Right renal cortex interstitium (tissue), 3 donors: ENCODE measurements at regions not wholly inside any gene's neighbourhood (a gene's known extent, or its start where the extent isn't known, plus 50 kb on each side); places are given as distances from the start of the nearest gene placed in this dataset.

ENCODE experiments used
- DNase-seq, 3 donors: peaks; one replicate each; pipeline ENCODE4 v3.0.0-alpha.2; 2013; ENCODE audit warnings: low read depth in 3 of 3, low spot score in 2 of 3

GRCh38 chr5:86768699-86769202 lies 151.0 kb downstream of the COX7C start:
- DNase-seq: no peak

DNA sequence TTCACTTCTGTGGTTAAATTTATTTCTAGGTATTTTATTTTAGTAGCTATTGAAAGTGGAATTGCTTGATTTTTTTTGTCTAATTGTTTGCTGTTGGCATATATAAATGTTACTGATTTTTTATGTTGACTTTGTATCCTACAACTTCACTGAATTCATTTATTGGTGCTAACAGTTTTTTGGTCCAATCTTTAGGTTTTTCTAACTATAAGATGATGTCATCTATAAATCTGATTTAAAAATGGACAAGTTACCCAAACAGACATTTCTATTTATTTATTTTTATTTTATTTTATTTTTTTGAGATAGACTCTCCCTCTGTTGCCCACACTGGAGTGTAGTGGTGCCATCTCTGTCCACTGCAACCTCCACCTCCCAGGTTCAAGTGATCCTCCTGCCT lies 162.3 kb downstream of the COX7C start:
- DNase-seq: no peak

DNA sequence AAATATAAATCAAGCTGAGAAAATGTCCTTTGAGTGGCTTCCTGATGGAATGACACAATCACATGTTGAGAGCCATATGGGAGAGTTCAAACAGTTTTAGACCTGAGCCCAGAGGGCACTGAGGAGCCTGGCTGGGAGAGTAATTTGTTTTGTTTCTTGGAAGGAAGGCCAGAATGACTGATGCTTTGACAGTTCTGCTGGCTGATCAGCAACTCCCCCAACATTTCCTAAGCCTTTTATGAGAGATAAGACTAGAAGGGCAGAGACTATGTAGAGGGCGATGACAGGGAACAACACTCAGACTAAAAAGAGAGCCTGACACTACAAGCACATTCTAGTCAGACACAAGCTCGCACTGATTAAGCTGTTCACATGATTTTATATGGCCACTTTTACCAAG lies 169.2 kb downstream of the COX7C start:
- DNase-seq: no peak

GRCh38 chr5:86795659-86796058 lies 177.9 kb downstream of the COX7C start:
- DNase-seq: no peak

DNA sequence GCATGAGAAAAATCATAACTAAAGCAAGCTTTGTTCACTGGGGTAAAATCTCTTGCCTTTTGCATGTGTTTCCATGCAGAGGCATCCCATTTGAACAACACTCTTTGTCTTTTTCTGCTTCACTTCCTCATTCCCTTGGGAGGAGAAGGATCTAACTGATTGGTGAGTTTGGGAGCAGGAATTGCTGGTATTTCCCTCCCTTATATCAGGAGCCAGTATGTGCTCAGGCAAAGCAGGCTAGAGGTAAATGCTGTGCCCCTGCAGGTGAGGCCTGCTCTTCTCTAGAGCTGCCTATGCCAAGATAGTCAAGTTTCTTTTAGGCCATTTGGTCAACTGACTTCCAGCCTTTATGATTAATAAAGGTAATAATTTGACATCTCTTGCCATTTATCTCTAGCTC lies 179.9 kb downstream of the COX7C start:
- no peak for DNase-seq

- DNase-seq: no peak
Measured at GRCh38 chr5:86806206-86806605, 188.5 kb downstream of the COX7C start.

DNA sequence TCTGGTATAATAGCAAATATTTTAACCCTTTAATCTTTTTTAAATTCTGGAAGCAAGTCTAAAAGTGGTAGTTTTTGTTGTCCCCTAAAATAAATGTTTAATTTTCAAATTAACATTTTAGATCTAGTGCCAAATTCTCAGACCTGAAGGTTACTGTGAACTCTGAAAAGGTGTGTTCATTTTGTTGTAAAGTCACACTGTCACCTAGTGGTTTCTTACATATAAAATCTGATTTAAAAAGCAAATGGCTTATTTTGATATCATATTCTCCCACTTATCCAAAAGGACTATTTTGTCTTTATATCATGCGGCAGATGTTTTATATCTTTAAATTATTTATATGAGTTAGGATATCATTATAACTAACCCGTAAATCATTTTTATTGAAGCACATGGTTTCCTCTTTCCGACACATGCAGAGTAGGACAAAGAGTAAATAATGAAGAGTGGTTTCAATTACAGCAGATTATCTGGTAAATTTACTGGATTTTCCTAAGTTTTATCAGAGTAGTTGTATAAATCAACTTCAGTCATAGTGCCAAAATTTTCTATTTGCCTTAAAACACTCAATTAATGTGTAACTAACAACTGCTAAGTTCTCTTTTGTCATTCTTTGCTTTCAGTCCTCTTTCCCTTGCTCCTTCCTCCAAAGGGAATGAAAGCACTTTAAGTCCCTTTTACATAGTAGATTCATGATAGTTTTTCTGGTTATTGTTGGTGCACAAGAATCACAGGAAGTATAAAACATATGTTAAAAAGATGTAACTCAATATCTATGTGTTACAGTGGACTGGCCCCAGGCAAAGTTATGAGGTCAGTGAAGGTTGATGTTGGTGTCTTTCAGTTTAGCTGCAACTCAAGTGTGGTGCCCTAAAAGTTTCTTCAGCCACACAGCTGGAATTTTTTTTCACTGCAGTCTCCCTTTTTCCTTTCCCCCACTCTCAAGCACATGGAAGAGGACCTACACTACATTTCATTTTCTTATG lies 189.6 kb downstream of the COX7C start:
- peak; percentile 16 to 23 (median 17) for DNase-seq

- no peak for DNase-seq
Measured at GRCh38 chr5:86814315-86814714, 196.6 kb downstream of the COX7C start.

- no peak for DNase-seq
Measured at GRCh38 chr5:86814907-86815306, 197.2 kb downstream of the COX7C start.

DNA sequence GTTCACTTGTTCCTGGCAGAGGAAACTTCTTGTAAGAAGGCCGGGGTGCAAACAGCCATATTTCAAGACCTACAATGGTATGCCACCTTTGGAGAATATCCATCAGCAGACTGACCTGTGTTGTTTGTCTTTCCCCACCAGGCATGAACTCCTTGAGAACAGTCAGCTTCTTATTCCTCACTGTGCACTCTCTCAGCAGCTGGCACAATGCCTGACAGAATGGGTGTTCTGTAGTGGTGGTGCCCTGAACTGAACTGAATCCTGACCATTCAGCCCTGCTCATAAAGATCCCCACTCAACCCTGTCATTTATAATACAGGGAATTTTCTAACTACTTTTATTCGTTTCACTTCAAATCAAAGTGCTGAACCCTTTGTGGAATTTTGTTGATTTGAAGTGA lies 206.9 kb downstream of the COX7C start:
- no peak for DNase-seq

DNA sequence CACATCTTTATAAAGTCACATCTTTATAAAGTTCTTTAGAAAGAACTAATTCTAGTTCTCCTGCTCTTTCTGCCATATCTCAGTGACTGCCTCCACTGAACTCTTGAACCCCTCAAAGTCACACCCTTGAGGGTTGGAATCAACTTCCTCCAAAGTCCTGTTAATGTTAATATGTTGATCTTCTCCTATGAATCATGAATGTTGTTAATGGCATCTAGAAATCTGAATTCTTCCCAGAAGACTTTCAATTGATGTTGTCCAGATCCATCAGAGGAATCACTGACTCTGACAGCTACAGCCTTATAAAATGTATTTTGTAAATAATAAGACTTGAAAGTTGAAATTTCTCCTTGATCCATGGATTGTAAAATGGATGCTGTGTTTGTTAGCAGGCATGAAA lies 213.4 kb downstream of the COX7C start:
- no peak for DNase-seq

DNA sequence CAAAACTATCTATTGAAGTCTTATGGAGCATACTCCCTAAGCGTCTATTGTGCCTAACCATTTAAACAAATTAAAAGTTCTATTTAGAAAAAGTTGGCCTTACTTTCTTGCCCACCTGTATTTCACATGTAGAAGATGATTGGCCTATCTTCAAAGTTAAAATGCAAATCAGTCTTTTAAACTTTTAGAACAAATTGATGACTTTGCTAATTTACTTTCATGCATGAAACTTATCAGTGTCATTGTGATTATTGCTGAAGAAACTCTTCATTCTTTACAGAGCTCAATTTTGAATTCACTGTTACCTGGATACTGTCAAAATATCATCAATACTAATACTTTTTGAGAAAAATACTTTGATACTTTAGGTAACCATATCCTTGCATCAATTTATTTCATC lies 216.1 kb downstream of the COX7C start:
- no peak for DNase-seq

GRCh38 chr5:86837610-86838009 lies 219.9 kb downstream of the COX7C start:
- no peak for DNase-seq

GRCh38 chr5:86838083-86838482 lies 220.3 kb downstream of the COX7C start:
- no peak for DNase-seq

GRCh38 chr5:86841000-86841644 lies 223.4 kb downstream of the COX7C start:
- no peak for DNase-seq

DNA sequence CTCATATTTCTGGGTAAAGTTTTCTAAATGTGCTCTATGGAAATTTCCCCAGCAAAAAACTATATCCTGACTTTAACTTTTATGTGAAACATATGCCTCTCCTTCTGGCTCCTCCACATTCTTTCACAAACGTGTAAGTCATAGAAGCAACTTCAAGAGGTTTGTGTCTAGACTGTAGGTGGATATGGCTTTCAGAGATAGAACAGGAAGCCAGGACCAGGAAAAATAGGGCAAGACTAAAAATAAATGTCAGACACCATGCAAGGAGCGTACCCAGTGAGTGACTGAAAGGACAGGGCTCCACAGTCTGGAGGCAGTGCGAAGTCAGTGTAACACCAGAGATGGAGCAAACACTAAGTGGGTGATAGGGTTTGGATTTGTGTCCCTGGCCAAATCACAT lies 240.7 kb downstream of the COX7C start:
- no peak for DNase-seq

DNA sequence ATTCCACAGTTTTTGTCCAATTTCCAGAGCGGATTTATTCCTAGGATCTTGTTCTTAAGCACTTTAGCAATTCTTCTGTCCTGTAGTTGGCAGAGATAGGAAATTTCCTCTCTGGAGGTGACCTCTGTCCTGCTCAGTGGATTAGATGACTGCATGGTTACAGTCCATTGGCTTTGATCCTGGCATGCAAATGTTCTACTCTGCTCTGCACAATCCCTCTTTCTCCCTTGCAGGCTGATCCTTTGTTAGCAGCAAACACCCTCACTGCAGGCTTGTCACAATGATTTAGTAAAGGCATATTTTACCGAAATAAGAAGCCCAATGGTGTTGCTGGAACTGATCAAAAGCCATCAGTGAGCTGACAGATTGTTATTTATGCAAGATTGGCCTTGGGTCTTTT lies 243.8 kb downstream of the COX7C start:
- DNase-seq: peak in 2 of 3 donors; percentile 10 to 29

GRCh38 chr5:86862093-86862492 lies 244.4 kb downstream of the COX7C start:
- no peak for DNase-seq

DNA sequence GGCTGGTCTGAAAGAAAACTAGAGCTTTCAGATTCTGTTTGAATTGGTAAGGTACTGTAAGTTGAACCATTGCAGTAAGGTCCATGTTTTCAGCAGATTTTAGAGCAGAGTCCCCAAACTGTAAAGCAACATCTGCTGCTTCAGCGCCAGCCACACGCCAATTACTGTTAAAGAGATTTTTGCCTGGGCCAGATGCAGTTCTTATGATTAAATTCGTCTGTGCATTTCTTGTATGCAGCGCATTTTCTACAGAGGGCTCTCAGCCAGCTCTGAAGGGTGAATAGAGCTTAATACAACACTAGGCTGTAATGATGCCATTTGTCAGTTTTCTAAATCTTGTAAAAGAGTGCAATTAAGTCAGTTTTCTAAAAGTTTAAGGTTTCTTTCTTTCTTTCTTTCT lies 246.3 kb downstream of the COX7C start:
- no peak for DNase-seq

DNA sequence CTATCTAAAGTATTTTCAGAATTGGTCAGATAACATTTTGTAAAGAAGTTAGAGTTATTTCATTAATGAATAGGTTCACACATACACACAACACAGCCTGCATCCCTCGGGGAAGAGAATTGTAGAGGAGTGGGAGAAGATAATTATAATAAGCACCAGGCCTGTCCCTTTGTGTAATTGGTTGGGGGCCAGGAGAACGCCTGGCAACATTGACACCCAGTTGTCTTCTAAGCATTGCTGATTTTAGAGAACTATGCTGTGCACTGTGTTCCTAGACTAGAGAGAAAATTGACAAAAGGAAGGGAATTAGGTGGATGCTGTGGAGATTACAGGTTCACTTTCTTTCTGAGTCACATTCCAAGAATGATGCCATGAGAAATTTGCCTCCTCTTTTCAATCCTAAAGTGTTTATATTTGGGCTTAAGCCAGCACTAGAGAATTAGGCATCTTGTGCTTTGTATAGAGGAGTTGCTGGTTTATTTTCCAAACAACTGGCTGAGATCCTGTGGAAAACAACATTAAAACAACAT lies 247.6 kb downstream of the COX7C start:
- no peak for DNase-seq

- no peak for DNase-seq
Measured at GRCh38 chr5:86866036-86866435, 248.3 kb downstream of the COX7C start.

DNA sequence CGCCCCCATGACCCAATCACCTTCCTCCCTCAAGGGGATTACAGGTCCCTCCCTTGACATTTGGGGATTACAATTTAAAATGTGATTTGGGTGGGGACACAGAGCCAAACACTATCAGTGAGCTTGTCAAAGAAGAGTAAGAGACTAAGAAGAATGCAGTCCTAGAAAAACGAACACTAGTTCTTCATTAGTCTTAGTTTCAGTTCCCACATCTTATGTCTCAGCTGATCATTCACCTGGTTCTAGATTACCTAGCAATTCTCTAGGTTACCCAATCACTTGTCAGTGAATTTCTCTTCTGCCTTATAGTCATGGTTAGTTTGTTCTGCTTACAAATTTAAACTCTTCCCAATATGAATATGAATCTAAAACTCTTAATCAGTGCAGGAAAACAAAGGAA lies 251.5 kb downstream of the COX7C start:
- DNase-seq: no peak
